ENCODE measurements at regions not wholly inside any gene's neighbourhood (a gene's known extent, or its start where the extent isn't known, plus 50 kb on each side); places are given as distances from the start of the nearest gene placed in this dataset.

GRCh38 chr2:180058993-180059392 lies 51.9 kb upstream of the CWC22 start:
- TF ChIP-seq TRIM28 (IDR thresholded peaks at IDR 0.05; ENCODE audit: borderline replicate concordance, low read length) (no peak), SCRT2 (tag by site-specific recombination; IDR thresholded peaks at IDR 0.05) (no peak), ZBTB20 (tag by site-specific recombination; IDR thresholded peaks at IDR 0.05) (no peak), ZNF549 (tag by site-specific recombination; IDR thresholded peaks at IDR 0.05) (no peak), ZBTB8A (tag by site-specific recombination; IDR thresholded peaks at IDR 0.05) (no peak), GLIS2 (tag by site-specific recombination; IDR thresholded peaks at IDR 0.05) (no peak)
- TF ChIP-seq, protein P1, sequence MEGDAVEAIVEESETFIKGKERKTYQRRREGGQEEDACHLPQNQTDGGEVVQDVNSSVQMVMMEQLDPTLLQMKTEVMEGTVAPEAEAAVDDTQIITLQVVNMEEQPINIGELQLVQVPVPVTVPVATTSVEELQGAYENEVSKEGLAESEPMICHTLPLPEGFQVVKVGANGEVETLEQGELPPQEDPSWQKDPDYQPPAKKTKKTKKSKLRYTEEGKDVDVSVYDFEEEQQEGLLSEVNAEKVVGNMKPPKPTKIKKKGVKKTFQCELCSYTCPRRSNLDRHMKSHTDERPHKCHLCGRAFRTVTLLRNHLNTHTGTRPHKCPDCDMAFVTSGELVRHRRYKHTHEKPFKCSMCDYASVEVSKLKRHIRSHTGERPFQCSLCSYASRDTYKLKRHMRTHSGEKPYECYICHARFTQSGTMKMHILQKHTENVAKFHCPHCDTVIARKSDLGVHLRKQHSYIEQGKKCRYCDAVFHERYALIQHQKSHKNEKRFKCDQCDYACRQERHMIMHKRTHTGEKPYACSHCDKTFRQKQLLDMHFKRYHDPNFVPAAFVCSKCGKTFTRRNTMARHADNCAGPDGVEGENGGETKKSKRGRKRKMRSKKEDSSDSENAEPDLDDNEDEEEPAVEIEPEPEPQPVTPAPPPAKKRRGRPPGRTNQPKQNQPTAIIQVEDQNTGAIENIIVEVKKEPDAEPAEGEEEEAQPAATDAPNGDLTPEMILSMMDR (tag by site-specific recombination; IDR thresholded peaks at IDR 0.05): no peak
